ENCODE measurements at regions not wholly inside any gene's neighbourhood (a gene's known extent, or its start where the extent isn't known, plus 50 kb on each side); places are given as distances from the start of the nearest gene placed in this dataset.
A peak's percentile ranks its signal among the peaks of the same experiment; 100 is the strongest.

DNA sequence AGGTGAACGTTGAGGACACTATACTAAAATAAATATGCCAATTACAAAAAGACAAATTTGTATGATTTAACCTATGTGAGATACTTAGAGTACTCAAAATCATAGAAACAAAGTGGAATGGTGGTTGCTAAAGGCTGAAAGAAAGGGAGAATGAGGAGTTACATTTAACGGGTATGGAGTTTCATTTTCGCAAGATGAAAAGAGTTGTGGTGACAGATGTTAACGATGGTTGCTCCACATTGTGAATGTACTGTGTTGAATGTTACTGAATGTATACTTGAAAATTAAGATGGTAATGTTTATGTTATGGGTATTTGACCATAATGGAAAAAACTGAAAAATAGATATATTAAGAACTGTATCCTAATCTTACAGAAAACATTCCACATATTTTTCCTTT, 51.3 kb upstream of the MOCS2 start:
- no peak for DNase-seq
- H3K27me3 ChIP-seq (ENCODE audit: low read depth): no peaks in the 10 kb centered on the region
- H3K4me1 ChIP-seq: peaks cover 15% of the 10 kb centered on the region
- TF ChIP-seq, protein P1, sequence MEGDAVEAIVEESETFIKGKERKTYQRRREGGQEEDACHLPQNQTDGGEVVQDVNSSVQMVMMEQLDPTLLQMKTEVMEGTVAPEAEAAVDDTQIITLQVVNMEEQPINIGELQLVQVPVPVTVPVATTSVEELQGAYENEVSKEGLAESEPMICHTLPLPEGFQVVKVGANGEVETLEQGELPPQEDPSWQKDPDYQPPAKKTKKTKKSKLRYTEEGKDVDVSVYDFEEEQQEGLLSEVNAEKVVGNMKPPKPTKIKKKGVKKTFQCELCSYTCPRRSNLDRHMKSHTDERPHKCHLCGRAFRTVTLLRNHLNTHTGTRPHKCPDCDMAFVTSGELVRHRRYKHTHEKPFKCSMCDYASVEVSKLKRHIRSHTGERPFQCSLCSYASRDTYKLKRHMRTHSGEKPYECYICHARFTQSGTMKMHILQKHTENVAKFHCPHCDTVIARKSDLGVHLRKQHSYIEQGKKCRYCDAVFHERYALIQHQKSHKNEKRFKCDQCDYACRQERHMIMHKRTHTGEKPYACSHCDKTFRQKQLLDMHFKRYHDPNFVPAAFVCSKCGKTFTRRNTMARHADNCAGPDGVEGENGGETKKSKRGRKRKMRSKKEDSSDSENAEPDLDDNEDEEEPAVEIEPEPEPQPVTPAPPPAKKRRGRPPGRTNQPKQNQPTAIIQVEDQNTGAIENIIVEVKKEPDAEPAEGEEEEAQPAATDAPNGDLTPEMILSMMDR (IDR thresholded peaks at IDR 0.05; ENCODE audit: borderline replicate concordance): no peak
- H3K27ac ChIP-seq (replicated peaks): no peak overlapping the region
- intact Hi-C loops (cut with micrococcal nuclease): loop anchor here (10.0 kb wide), 1 partner anchor 1064 kb away; no protein-coding TSS in a partner anchor
- H3K4me3 ChIP-seq: no peak overlapping the region
- no peaks in the 10 kb centered on the region for H3K9me3 ChIP-seq (replicated peaks)
- no peaks in the 10 kb centered on the region for H3K36me3 ChIP-seq

DNA sequence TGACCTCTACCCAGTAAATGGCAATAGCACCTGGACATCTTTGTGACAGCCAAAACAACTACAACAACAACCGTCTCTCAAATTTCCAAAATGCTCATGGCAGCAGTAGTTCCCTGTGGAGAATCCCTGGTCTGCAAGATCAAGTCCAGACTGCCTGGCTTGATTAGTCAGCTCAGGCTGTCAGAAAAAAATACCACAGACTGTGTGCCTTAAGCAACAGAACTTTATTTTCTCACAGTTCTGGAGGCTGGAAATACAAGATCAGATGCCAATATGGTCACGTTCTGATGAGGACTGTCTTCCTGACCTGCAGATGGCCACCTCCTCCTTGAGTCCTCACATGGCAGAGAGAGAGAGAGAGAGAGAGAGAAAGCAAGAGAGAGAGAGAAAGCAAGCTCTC, 52.3 kb upstream of the MOCS2 start:
- H3K36me3 ChIP-seq: no peaks in the 10 kb centered on the region
- TF ChIP-seq, protein P1 (IDR thresholded peaks at IDR 0.05; ENCODE audit: borderline replicate concordance): no peak
- peaks cover 21% of the 10 kb centered on the region for H3K4me1 ChIP-seq
- intact Hi-C loops (cut with micrococcal nuclease): loop anchor here (10.0 kb wide), 1 partner anchor 1063 kb away; no protein-coding TSS in a partner anchor
- no peaks in the 10 kb centered on the region for H3K27me3 ChIP-seq (ENCODE audit: low read depth)
- H3K4me3 ChIP-seq: no peak overlapping the region
- DNase-seq: no peak
- H3K27ac ChIP-seq (replicated peaks): no peak overlapping the region
- no peaks in the 10 kb centered on the region for H3K9me3 ChIP-seq (replicated peaks)

DNA sequence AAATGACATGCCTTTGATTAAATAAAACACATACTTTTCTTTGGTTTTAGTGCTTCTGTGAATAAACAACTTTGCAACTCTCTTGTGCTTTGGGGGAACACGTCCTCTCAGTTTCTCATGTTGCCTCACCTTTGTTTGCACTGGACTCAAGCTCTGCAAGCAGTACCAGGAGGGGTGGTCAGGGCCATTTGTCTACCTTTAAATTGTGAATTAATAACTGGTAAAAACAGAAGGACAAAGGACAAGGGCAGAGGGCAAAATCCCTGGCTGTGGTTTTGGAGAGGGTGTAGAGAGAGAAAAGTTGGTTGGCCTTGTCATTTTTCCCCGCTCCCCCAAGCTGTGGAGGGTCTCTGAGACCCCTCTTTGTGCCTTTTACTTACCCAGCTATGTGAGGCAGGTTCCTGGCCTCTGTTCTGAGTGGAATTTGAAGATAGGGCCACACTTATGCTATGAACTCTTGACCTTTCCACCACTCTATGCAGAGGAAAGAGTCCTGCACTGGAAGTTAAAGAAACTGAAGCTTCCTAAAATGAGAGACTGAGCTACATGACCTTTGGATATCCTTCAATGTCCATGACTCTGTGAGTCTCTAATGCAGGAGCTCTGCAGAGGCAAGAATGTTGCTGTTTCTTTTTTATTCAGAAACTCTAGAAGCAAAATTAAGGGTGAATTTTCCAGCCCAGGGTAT, 55.1 kb upstream of the MOCS2 start:
- intact Hi-C loops (cut with micrococcal nuclease): loop anchor here (10.0 kb wide), 1 partner anchor 1060 kb away; no protein-coding TSS in a partner anchor
- TF ChIP-seq, protein P1 (IDR thresholded peaks at IDR 0.05; ENCODE audit: borderline replicate concordance): no peak
- no peaks in the 10 kb centered on the region for H3K36me3 ChIP-seq
- H3K9me3 ChIP-seq (replicated peaks): no peaks in the 10 kb centered on the region
- no peaks in the 10 kb centered on the region for H3K27me3 ChIP-seq (ENCODE audit: low read depth)
- H3K27ac ChIP-seq (replicated peaks): no peak overlapping the region
- no peak overlapping the region for H3K4me3 ChIP-seq
- no peak for DNase-seq
- H3K4me1 ChIP-seq: peaks cover 48% of the 10 kb centered on the region

DNA sequence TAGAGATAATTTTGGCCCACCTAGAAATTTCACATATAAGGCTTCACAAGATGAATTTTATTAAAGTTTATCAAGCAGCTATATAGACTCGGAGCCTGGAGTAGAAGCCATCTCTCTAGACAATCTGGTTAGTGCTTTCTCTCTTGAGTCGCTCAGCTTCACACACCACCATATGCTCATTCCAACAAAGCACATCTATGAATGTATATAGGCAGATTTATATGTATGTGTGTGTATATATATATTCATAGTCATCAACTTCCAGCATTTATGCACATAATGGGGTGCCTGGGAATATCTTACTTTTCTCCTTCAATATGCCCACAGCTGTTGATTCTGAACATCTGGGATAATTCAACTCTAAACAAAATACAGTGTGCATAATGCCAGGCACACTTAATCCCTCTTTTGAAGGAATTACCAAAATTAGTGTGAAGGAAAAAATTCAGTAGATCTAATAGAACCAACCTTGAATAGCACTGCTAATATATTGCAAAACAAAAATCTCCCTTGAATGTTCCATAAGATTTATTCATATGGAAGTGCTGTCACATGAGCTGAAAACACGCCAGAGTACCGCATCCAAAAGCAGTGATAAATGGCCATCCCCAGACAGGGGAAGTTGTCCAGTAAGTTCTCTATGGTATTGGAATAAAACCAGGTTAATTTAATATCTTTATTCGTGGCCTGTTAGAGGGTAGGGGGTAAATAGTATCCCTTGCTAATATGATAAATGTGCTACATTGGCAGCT, 56.0 kb upstream of the MOCS2 start:
- TF ChIP-seq, protein P1 (IDR thresholded peaks at IDR 0.05; ENCODE audit: borderline replicate concordance): no peak
- H3K4me1 ChIP-seq: peaks cover 48% of the 10 kb centered on the region
- H3K36me3 ChIP-seq: no peaks in the 10 kb centered on the region
- DNase-seq: no peak
- no peak overlapping the region for H3K4me3 ChIP-seq
- no peaks in the 10 kb centered on the region for H3K9me3 ChIP-seq (replicated peaks)
- no peaks in the 10 kb centered on the region for H3K27me3 ChIP-seq (ENCODE audit: low read depth)
- peak overlapping the region; percentile 75 for H3K27ac ChIP-seq (replicated peaks)
- intact Hi-C loops (cut with micrococcal nuclease): loop anchor here (10.0 kb wide), 1 partner anchor 1059 kb away; no protein-coding TSS in a partner anchor

DNA sequence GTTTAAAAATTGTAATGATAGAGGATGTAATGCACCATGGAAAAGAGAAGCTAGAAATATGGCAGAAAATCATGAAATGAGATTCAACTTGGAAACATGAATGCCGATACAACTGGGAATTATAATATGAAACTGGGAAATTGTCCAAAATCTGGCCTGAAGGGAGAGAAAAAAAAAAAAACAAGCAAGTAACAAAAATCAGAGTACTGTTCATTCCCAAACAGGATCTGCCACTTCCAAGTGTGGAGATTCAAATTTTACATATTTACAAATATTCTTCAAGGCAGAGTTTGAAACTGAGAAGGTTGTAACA, 56.6 kb upstream of the MOCS2 start:
- Histone ChIP-seq H3K9me3 (replicated peaks) (no peaks in the 10 kb centered on the region), H3K4me3 (no peak overlapping the region), H3K27ac (replicated peaks) (peak overlapping the region; percentile 75), H3K36me3 (no peaks in the 10 kb centered on the region), H3K4me1 (peaks cover 48% of the 10 kb centered on the region), H3K27me3 (ENCODE audit: low read depth) (no peaks in the 10 kb centered on the region)
- TF ChIP-seq, protein P1 (IDR thresholded peaks at IDR 0.05; ENCODE audit: borderline replicate concordance): no peak
- DNase-seq: no peak
- intact Hi-C loops (cut with micrococcal nuclease): loop anchor here (10.0 kb wide), 1 partner anchor 1059 kb away; no protein-coding TSS in a partner anchor

Data from left ventricle myocardium inferior (tissue), 1 donor.